HEK293 (cell line): ENCODE measurements at regions not wholly inside any gene's neighbourhood (a gene's known extent, or its start where the extent isn't known, plus 50 kb on each side); places are given as distances from the start of the nearest gene placed in this dataset.

Experiments used
- CTCF ChIA-PET: fragments of 350-600 bp; formaldehyde crosslinking; extraction: SDS; loops from one replicate; lab custom pipeline; 2021; ENCODE audit warnings: antibody characterized with exemption; lab: Yijun Ruan, JAX
- POLR2A ChIA-PET: fragments of 300-600 bp; formaldehyde crosslinking; extraction: SDS; loops from one replicate; lab custom pipeline; 2020; ENCODE audit warnings: antibody characterized with exemption, inconsistent platforms; lab: Yijun Ruan, JAX
- H3K27ac ChIP-seq: fragments of 200-500 bp; sonication (Bioruptor generic); 2 replicates; pipeline ENCODE4 v1.5.1; 2014; ENCODE audit warnings: low read depth, low read length, control low read depth, inconsistent platforms; ENCODE audit errors: extremely low read depth
- H3K36me3 ChIP-seq, 2 experiments: fragments of 200-500 bp in 1 of 2; sonication (Bioruptor generic) in 1 of 2; 1 replicate in 1 of 2; 2 replicates in 1 of 2; pipeline ENCODE4 v1.5.1; 2014 to 2017; ENCODE audit warnings: inconsistent platforms in 2 of 2, low read length in 2 of 2; ENCODE audit not compliant: control insufficient read depth in 2 of 2, insufficient read depth in 1 of 2
- H3K4me1 ChIP-seq: fragments of 200-500 bp; sonication (Bioruptor generic); 2 replicates; pipeline ENCODE4 v1.5.1; 2014; ENCODE audit warnings: mild to moderate bottlenecking, low read length, inconsistent platforms; ENCODE audit not compliant: control insufficient read depth, insufficient read depth
- H3K4me3 ChIP-seq: 2 replicates; pipeline ENCODE4 v1.5.1; 2011; ENCODE audit warnings: low read depth, mild to moderate bottlenecking, control low read depth, low read length, moderate library complexity
- H3K9me3 ChIP-seq: fragments of 200-500 bp; sonication (Bioruptor generic); 2 replicates; pipeline ENCODE4 v1.5.1; 2014; ENCODE audit warnings: low read depth, low read length, inconsistent platforms; ENCODE audit not compliant: control insufficient read depth, insufficient read depth
- EGR2 ChIP-seq: fragments of 450-650 bp; formaldehyde crosslinking; IDR thresholded peaks from 2 replicates; pipeline ENCODE4 v1.5.1; 2016; ENCODE audit warnings: low read depth, missing biosample characterization, missing genetic modification characterization
- ZFHX2 ChIP-seq: fragments of 450-650 bp; formaldehyde crosslinking; conservative IDR thresholded peaks from 2 replicates; pipeline ENCODE4 v1.5.1; 2016; ENCODE audit warnings: missing biosample characterization, missing genetic modification characterization
- ZNF146 ChIP-seq: fragments of 450-650 bp; formaldehyde crosslinking; IDR thresholded peaks from 2 replicates; pipeline ENCODE4 v1.5.1; 2016; ENCODE audit warnings: missing biosample characterization, missing genetic modification characterization
- ZNF776 ChIP-seq: fragments of 450-650 bp; formaldehyde crosslinking; IDR thresholded peaks from 2 replicates; pipeline ENCODE4 v1.5.0; 2017; ENCODE audit warnings: missing biosample characterization, missing genetic modification characterization, borderline replicate concordance

GRCh38 chr1:203572134-203572625, 54.5 kb upstream of the ATP2B4 start:
- Histone ChIP-seq H3K27ac (no peak overlapping the region), H3K36me3 (no peaks in the 10 kb centered on the region), H3K4me3 (no peak overlapping the region), H3K9me3 (no peaks in the 10 kb centered on the region), H3K4me1 (no peaks in the 10 kb centered on the region)
- CTCF ChIA-PET: interaction anchor here (0.6 to 2.0 kb wide), 3 partner anchors 68 to 142 kb away, joined by 3 to 9 read pairs (median 5); no protein-coding TSS in a partner anchor
- POLR2A ChIA-PET: interaction anchor here (0.7 kb wide), 1 partner anchor 11 kb away, joined by 3 read pairs; no protein-coding TSS in a partner anchor
- TF ChIP-seq EGR2 (peak; percentile 94), ZNF776 (tag by site-specific recombination) (no peak), ZFHX2 (peak; percentile 94)

DNA sequence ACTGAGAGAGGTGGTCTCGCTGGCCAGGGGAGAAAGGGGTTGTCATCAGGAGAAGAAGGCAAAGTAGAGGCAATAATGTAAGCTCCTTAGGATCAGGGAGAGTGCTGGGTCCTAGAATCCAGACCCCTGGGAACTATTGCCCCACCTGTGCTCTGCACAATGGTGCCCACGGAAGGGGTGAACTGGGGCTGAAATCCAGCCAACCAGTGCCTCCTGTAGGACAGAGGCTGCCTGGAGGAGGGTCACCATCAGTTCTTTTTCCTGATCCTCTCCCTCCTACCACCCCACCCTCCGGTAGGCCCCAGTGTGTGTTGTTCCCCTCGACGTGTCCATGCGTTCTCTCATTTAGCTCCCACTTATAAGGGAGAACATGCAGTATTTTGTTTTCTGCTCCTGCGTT, 52.9 kb upstream of the ATP2B4 start:
- no peak for TF ChIP-seq ZNF146 (tag by site-specific recombination)
- ChIA-PET CTCF (interaction anchor here (0.5 to 2.0 kb wide), 3 partner anchors 64 to 69 kb away, joined by 3 to 9 read pairs (median 4); no protein-coding TSS in a partner anchor), POLR2A (interaction anchor here (0.6 kb wide), 1 partner anchor 18 kb away, joined by 3 read pairs; no protein-coding TSS in a partner anchor)
- Histone ChIP-seq H3K4me3 (no peak overlapping the region), H3K4me1 (no peaks in the 10 kb centered on the region), H3K27ac (no peak overlapping the region), H3K9me3 (no peaks in the 10 kb centered on the region), H3K36me3 (no peaks in the 10 kb centered on the region)
